B cell (primary cell): ENCODE measurements at regions not wholly inside any gene's neighbourhood (a gene's known extent, or its start where the extent isn't known, plus 50 kb on each side); places are given as distances from the start of the nearest gene placed in this dataset.

Source experiments
- ATAC-seq: fragments of 200-7000 bp; cut with Tn5 transposase; one replicate; pipeline ENCODE4 v1.10.0; 2021; ENCODE audit warnings: low read depth, mild to moderate bottlenecking, moderate number of reproducible peaks, moderate library complexity
- CTCF ChIA-PET: fragments of 350-600 bp; sonication (Branson Sonifier 250); formaldehyde crosslinking; loops from one replicate; lab custom pipeline; 2021; ENCODE audit warnings: antibody characterized with exemption, inconsistent platforms; lab: Charles Lee
- POLR2A ChIA-PET: fragments of 350-600 bp; sonication (Branson Sonifier 250); formaldehyde crosslinking; loops from one replicate; lab custom pipeline; 2021; ENCODE audit warnings: antibody characterized with exemption; lab: Charles Lee
- DNase-seq: peaks from one replicate; pipeline ENCODE4 v3.0.0; 2013
- H2AFZ ChIP-seq: 2 replicates; pipeline ENCODE4 v1.6.1; 2012; ENCODE audit warnings: mild to moderate bottlenecking, low read depth, low read length; ENCODE audit not compliant: insufficient read depth, poor library complexity, severe bottlenecking
- H3K27ac ChIP-seq, 2 donors: 1 replicate in 1 of 2; 2 replicates in 1 of 2; pipeline ENCODE4 v1.5.1; 2012 to 2013; ENCODE audit warnings: low read length in 2 of 2, mild to moderate bottlenecking in 2 of 2, moderate library complexity in 1 of 2
- H3K27me3 ChIP-seq, 4 experiments: fragments of 200-600 bp in 1 of 4; sonication (generic) in 1 of 4; replicated peaks in 1 of 4; 1 replicate in 2 of 4; 2 replicates in 2 of 4; pipeline versions ENCODE4 v1.6.1 to v1.7.0; 2013 to 2016; ENCODE audit warnings: low read length in 3 of 4, mild to moderate bottlenecking in 2 of 4, mixed read lengths in 1 of 4, moderate library complexity in 1 of 4; ENCODE audit not compliant: insufficient read depth in 4 of 4, control insufficient read depth in 3 of 4; ENCODE audit errors: control extremely low read depth in 1 of 4
- H3K36me3 ChIP-seq, 2 experiments: replicated peaks in 1 of 2; 1 replicate in 1 of 2; 2 replicates in 1 of 2; pipeline versions ENCODE4 v1.6.1 to v1.7.1; 2013; ENCODE audit warnings: low read length in 1 of 2; ENCODE audit not compliant: insufficient read depth in 2 of 2, control insufficient read depth in 1 of 2; ENCODE audit errors: control extremely low read depth in 1 of 2, extremely low read depth in 1 of 2
- H3K4me1 ChIP-seq, 2 donors: fragments of 200-600 bp in 1 of 2; sonication (generic) in 1 of 2; 1 replicate in 1 of 2; 2 replicates in 1 of 2; pipeline versions ENCODE4 v1.5.1 to v1.6.1; 2013 to 2017; ENCODE audit warnings: low read length in 2 of 2; ENCODE audit not compliant: control insufficient read depth in 2 of 2, insufficient read depth in 2 of 2
- H3K4me2 ChIP-seq: replicated peaks from 2 replicates; pipeline ENCODE3; 2012; ENCODE audit warnings: mild to moderate bottlenecking, low read depth, low read length; ENCODE audit not compliant: poor library complexity, severe bottlenecking
- H3K4me3 ChIP-seq, 5 experiments: fragments of 200-600 bp in 1 of 5; sonication (generic) in 1 of 5; 1 replicate in 3 of 5; 2 replicates in 2 of 5; pipeline versions ENCODE4 v1.5.1 to v1.7.0; 2011 to 2016; ENCODE audit warnings: low read length in 4 of 5, mild to moderate bottlenecking in 4 of 5, low read depth in 2 of 5, control low read depth in 1 of 5, moderate library complexity in 1 of 5; ENCODE audit not compliant: insufficient read depth in 1 of 5; ENCODE audit errors: control extremely low read depth in 1 of 5, extremely low read depth in 1 of 5
- H3K79me2 ChIP-seq: fragments of 200-600 bp; sonication (generic); one replicate; pipeline ENCODE4 v1.6.0; 2016; ENCODE audit warnings: low read length; ENCODE audit not compliant: control insufficient read depth, insufficient read depth
- H3K9ac ChIP-seq: fragments of 200-600 bp; sonication (generic); 2 replicates; pipeline ENCODE4 v1.6.1; 2017; ENCODE audit warnings: mild to moderate bottlenecking, low read length, moderate library complexity
- H3K9me3 ChIP-seq, 3 donors: one replicate each; pipeline versions ENCODE4 v1.6.1 to v1.7.1; 2013; ENCODE audit warnings: low read length in 2 of 3; ENCODE audit not compliant: control insufficient read depth in 2 of 3, insufficient read depth in 1 of 3; ENCODE audit errors: control extremely low read depth in 1 of 3
- H4K20me1 ChIP-seq: 2 replicates; pipeline ENCODE4 v1.6.0; 2012; ENCODE audit warnings: mild to moderate bottlenecking, low read length; ENCODE audit not compliant: insufficient read depth, control insufficient read depth, poor library complexity, severe bottlenecking
- H3K27ac Mint-ChIP-seq: one replicate; pipeline ENCODE4 v1.8.0; 2021; ENCODE audit warnings: mixed read lengths
- H3K27me3 Mint-ChIP-seq: one replicate; pipeline ENCODE4 v1.8.0; 2021; ENCODE audit warnings: mixed read lengths
- H3K4me1 Mint-ChIP-seq: one replicate; pipeline ENCODE4 v1.8.0; 2021; ENCODE audit warnings: mixed read lengths
- H3K4me3 Mint-ChIP-seq: one replicate; pipeline ENCODE4 v1.8.0; 2021; ENCODE audit warnings: mixed read lengths
- H3K9me3 Mint-ChIP-seq: one replicate; pipeline ENCODE4 v1.8.0; 2022; ENCODE audit warnings: mixed read lengths; ENCODE audit not compliant: insufficient read depth
- CTCF ChIP-seq: fragments of 200-600 bp; IDR thresholded peaks from one replicate; pipeline ENCODE4 v1.8.0; 2022; ENCODE audit warnings: antibody characterized with exemption, mild to moderate bottlenecking
- EZH2 ChIP-seq: IDR thresholded peaks from 2 replicates; pipeline ENCODE4 v1.6.1; 2012; ENCODE audit warnings: borderline replicate concordance, low read depth, mild to moderate bottlenecking, moderate library complexity, low read length; ENCODE audit not compliant: insufficient read depth, poor library complexity, severe bottlenecking
- WGBS: methylation state at CpG from one replicate; pipeline ENCODE4 v1.1.5; 2013; ENCODE audit warnings: missing lambda C conversion rate; ENCODE audit not compliant: insufficient coverage; 5-methylcytosine and 5-hydroxymethylcytosine counted together
- intact Hi-C: fragments of 100-400 bp; cut with micrococcal nuclease; formaldehyde crosslinking; loops from one replicate; pipeline ENCODE4 v1.10.0; 2022

GRCh38 chr10:6363511-6363910, 160.8 kb downstream of the PFKFB3 start:
- no peak overlapping the region for H2AFZ ChIP-seq
- peaks cover 6% of the 10 kb centered on the region for H3K4me1 Mint-ChIP-seq

DNA sequence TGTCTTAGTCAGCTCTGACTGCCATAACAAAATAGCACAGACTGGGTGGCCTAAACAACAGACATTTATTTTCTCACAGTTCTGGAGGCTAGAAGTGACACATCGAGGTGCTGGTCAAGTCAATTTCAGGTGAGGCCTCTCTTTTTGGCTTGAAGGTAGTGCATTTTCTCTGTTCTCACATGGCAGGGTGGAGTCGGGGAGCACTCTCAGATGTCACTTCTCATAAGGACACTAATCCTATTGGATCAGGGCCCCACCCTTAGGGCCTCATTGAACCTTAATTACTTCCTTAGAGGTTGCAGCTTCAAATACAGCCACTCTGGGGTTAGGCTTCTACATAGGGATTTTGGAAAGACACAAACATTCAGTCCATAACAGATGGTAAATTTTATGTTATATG, 161.6 kb downstream of the PFKFB3 start:
- TF ChIP-seq CTCF (no peak), EZH2 (no peak)
- Histone ChIP-seq H3K27me3 (peaks cover 0 to 4% (median 0%) of the 10 kb centered on the region in 4 experiments), H3K4me3 (no peak overlapping the region), H3K79me2 (no peaks in the 10 kb centered on the region), H3K9me3 (peaks cover 0 to 10% (median 2%) of the 10 kb centered on the region in 3 donors), H3K4me1 (peaks cover 3 to 4% of the 10 kb centered on the region in 2 donors), H2AFZ (no peak overlapping the region), H3K27ac (no peak overlapping the region), H3K4me2 (no peak overlapping the region), H3K9ac (no peak overlapping the region), H4K20me1 (no peaks in the 10 kb centered on the region), H3K36me3 (no peaks in the 10 kb centered on the region)
- ATAC-seq (no peak), DNase-seq (no peak)
- no CpG with 5 or more reads among the region's 2 CpGs for WGBS
- ChIA-PET POLR2A (no interaction called here), CTCF (interaction anchor here (1.0 kb wide), 1 partner anchor 162 kb away, joined by 3 read pairs; the partner anchor contains the start of gene PFKFB3)
- no peak overlapping the region for H3K4me3 Mint-ChIP-seq
- H3K9me3 Mint-ChIP-seq, result peaks cover 3% of the 10 kb centered on the region
- no peak overlapping the region for H3K27ac Mint-ChIP-seq
- intact Hi-C loops, result no loop called here
- H3K4me1 Mint-ChIP-seq, result peaks cover 6% of the 10 kb centered on the region
- H3K27me3 Mint-ChIP-seq, result no peaks in the 10 kb centered on the region

More at GRCh38 chr10:6363511-6363910, 160.8 kb downstream of the PFKFB3 start:
- Histone ChIP-seq H3K4me1 (peaks cover 3 to 4% of the 10 kb centered on the region in 2 donors), H3K4me3 (no peak overlapping the region), H3K4me2 (no peak overlapping the region), H3K79me2 (no peaks in the 10 kb centered on the region), H3K36me3 (no peaks in the 10 kb centered on the region), H3K27me3 (peaks cover 0 to 4% (median 0%) of the 10 kb centered on the region in 4 experiments), H3K9ac (no peak overlapping the region), H4K20me1 (no peaks in the 10 kb centered on the region), H3K27ac (no peak overlapping the region), H3K9me3 (peaks cover 0 to 10% (median 2%) of the 10 kb centered on the region in 3 donors)
- ChIA-PET POLR2A (no interaction called here), CTCF (no interaction called here)
- intact Hi-C loops, result no loop called here
- TF ChIP-seq EZH2, result no peak
- no peak for TF ChIP-seq CTCF
- Mint-ChIP-seq H3K4me3 (no peak overlapping the region), H3K27me3 (no peaks in the 10 kb centered on the region), H3K9me3 (peaks cover 6% of the 10 kb centered on the region), H3K27ac (no peak overlapping the region)
- WGBS, result 0% methylated on average over 1 of the region's 1 CpG
- ATAC-seq, result no peak
- no peak for DNase-seq
